H1 (cell line): ENCODE measurements at regions not wholly inside any gene's neighbourhood (a gene's known extent, or its start where the extent isn't known, plus 50 kb on each side); places are given as distances from the start of the nearest gene placed in this dataset.

Experiments used
- CTCF ChIA-PET: fragments of 300-600 bp; sonication (Branson Sonifier 250); formaldehyde crosslinking; loops from one replicate; lab custom pipeline; 2021; ENCODE audit not compliant: partially characterized antibody; lab: Charles Lee
- POLR2A ChIA-PET: fragments of 300-600 bp; sonication (Branson Sonifier 250); formaldehyde crosslinking; loops from one replicate; lab custom pipeline; 2021; ENCODE audit warnings: inconsistent platforms; ENCODE audit not compliant: partially characterized antibody; lab: Charles Lee
- DNase-seq, 2 experiments: peaks; one replicate each; pipeline versions ENCODE4 v3.0.0 to v3.0.0-alpha.2; 2010 to 2022; ENCODE audit warnings: low spot score in 2 of 2, low read depth in 1 of 2, mixed read lengths in 1 of 2
- FAIRE-seq: peaks from 2 replicates; lab custom pipeline; 2011; peaks lifted over from hg19 to GRCh38; lab: Jason Lieb, UNC
- H2AFZ ChIP-seq: 2 replicates; pipeline ENCODE4 v1.8.1; 2012; ENCODE audit warnings: low read length, inconsistent platforms
- H2AK5ac ChIP-seq: 2 replicates; pipeline ENCODE4 v1.6.1; 2013; ENCODE audit warnings: low read depth, low read length
- H2BK120ac ChIP-seq: replicated peaks from 2 replicates; pipeline ENCODE3; 2013; ENCODE audit warnings: low read depth, low read length, inconsistent platforms
- H2BK12ac ChIP-seq: 2 replicates; pipeline ENCODE4 v1.6.1; 2013; ENCODE audit warnings: low read depth, low read length
- H2BK15ac ChIP-seq: 2 replicates; pipeline ENCODE4 v1.6.1; 2013; ENCODE audit warnings: low read length
- H2BK20ac ChIP-seq: 2 replicates; pipeline ENCODE4 v1.6.1; 2013; ENCODE audit warnings: low read length
- H2BK5ac ChIP-seq: 2 replicates; pipeline ENCODE4 v1.6.1; 2013; ENCODE audit warnings: low read depth, low read length
- H3K14ac ChIP-seq: 2 replicates; pipeline ENCODE4 v1.6.1; 2013; ENCODE audit warnings: inconsistent platforms; ENCODE audit not compliant: insufficient read length
- H3K18ac ChIP-seq: 2 replicates; pipeline ENCODE4 v1.6.1; 2013; ENCODE audit warnings: low read length; ENCODE audit errors: extremely low read depth
- H3K23ac ChIP-seq: 2 replicates; pipeline ENCODE4 v1.6.1; 2013; ENCODE audit warnings: inconsistent platforms; ENCODE audit not compliant: insufficient read length
- H3K23me2 ChIP-seq: 2 replicates; pipeline ENCODE4 v1.6.1; 2013; ENCODE audit warnings: low read depth, low read length
- H3K27ac ChIP-seq: 2 replicates; pipeline ENCODE4 v1.6.1; 2011; ENCODE audit warnings: low read depth, low read length, inconsistent platforms
- H3K27me3 ChIP-seq, 4 experiments: replicated peaks in 1 of 4; 1 replicate in 1 of 4; 2 replicates in 3 of 4; pipeline versions ENCODE4 v1.6.1 to v1.8.1; 2011 to 2013; ENCODE audit warnings: low read length in 3 of 4, mild to moderate bottlenecking in 3 of 4, inconsistent platforms in 2 of 4, mixed read lengths in 2 of 4, moderate library complexity in 1 of 4; ENCODE audit not compliant: control insufficient read depth in 3 of 4, insufficient read depth in 3 of 4; ENCODE audit errors: extremely low read depth in 1 of 4
- H3K36me3 ChIP-seq, 4 experiments: 2 replicates each; pipeline versions ENCODE4 v1.6.1 to v1.8.1; 2011 to 2013; ENCODE audit warnings: mild to moderate bottlenecking in 4 of 4, low read length in 3 of 4, moderate library complexity in 2 of 4, control low read depth in 1 of 4, inconsistent platforms in 1 of 4; ENCODE audit not compliant: insufficient read depth in 4 of 4, control insufficient read depth in 2 of 4
- H3K4ac ChIP-seq: replicated peaks from 2 replicates; pipeline ENCODE3; 2013; ENCODE audit warnings: low read length, low read depth, mixed read lengths, inconsistent platforms; ENCODE audit not compliant: insufficient read length
- H3K4me1 ChIP-seq, 4 experiments: replicated peaks in 1 of 4; 1 replicate in 1 of 4; 2 replicates in 3 of 4; pipeline versions ENCODE4 v1.6.1 to v1.8.1; 2011 to 2013; ENCODE audit warnings: low read length in 3 of 4, inconsistent platforms in 2 of 4, mixed read lengths in 1 of 4; ENCODE audit not compliant: insufficient read depth in 4 of 4, control insufficient read depth in 3 of 4
- H3K4me2 ChIP-seq, 2 experiments: 2 replicates each; pipeline versions ENCODE4 v1.6.1 to v1.8.1; 2011 to 2013; ENCODE audit warnings: low read depth in 2 of 2, low read length in 2 of 2, control low read depth in 1 of 2, inconsistent platforms in 1 of 2, mild to moderate bottlenecking in 1 of 2; ENCODE audit not compliant: insufficient read depth in 1 of 2
- H3K4me3 ChIP-seq, 4 experiments: fragments of 200-600, 300-600 bp in 1 of 4; sonication (generic), shearing (Covaris generic), sonication (Bioruptor Twin) in 1 of 4; 2 replicates each; pipeline versions ENCODE4 v1.5.1 to v1.8.1; 2011 to 2016; ENCODE audit warnings: low read length in 4 of 4, low read depth in 3 of 4, control low read depth in 2 of 4, inconsistent platforms in 2 of 4, mild to moderate bottlenecking in 2 of 4, mixed read lengths in 1 of 4, moderate library complexity in 1 of 4; ENCODE audit not compliant: insufficient read depth in 2 of 4; ENCODE audit errors: extremely low read depth in 1 of 4
- H3K56ac ChIP-seq: replicated peaks from 2 replicates; pipeline ENCODE3; 2013; ENCODE audit warnings: low read depth, mild to moderate bottlenecking, mixed read lengths, low read length, inconsistent platforms; ENCODE audit not compliant: insufficient read length
- H3K79me1 ChIP-seq: 2 replicates; pipeline ENCODE4 v1.6.1; 2013; ENCODE audit warnings: low read depth, low read length, control low read depth
- H3K79me2 ChIP-seq, 2 experiments: 2 replicates each; pipeline versions ENCODE4 v1.6.1 to v1.8.1; 2012 to 2013; ENCODE audit warnings: low read length in 2 of 2, mild to moderate bottlenecking in 2 of 2, inconsistent platforms in 1 of 2; ENCODE audit not compliant: insufficient read depth in 2 of 2, control insufficient read depth in 1 of 2
- H3K9ac ChIP-seq, 4 experiments: replicated peaks in 1 of 4; 1 replicate in 1 of 4; 2 replicates in 3 of 4; pipeline versions ENCODE4 v1.6.1 to v1.8.1; 2011 to 2013; ENCODE audit warnings: low read depth in 3 of 4, low read length in 3 of 4, control low read depth in 2 of 4, mild to moderate bottlenecking in 2 of 4, moderate library complexity in 2 of 4, inconsistent platforms in 1 of 4; ENCODE audit errors: extremely low read depth in 1 of 4
- H3K9me3 ChIP-seq, 2 experiments: 2 replicates each; pipeline versions ENCODE4 v1.6.1 to v1.8.1; 2012 to 2013; ENCODE audit warnings: mild to moderate bottlenecking in 2 of 2, moderate library complexity in 2 of 2, control low read depth in 1 of 2, inconsistent platforms in 1 of 2, low read depth in 1 of 2, low read length in 1 of 2, mixed read lengths in 1 of 2; ENCODE audit not compliant: insufficient read depth in 2 of 2
- H4K20me1 ChIP-seq, 2 experiments: replicated peaks in 1 of 2; 2 replicates each; pipeline versions ENCODE3 to v1.8.1; 2011 to 2013; ENCODE audit warnings: inconsistent platforms in 2 of 2, low read length in 2 of 2, mild to moderate bottlenecking in 1 of 2; ENCODE audit not compliant: insufficient read depth in 2 of 2, control insufficient read depth in 1 of 2
- H4K5ac ChIP-seq: 2 replicates; pipeline ENCODE4 v1.6.1; 2013; ENCODE audit warnings: low read length, low read depth, mixed read lengths, inconsistent platforms; ENCODE audit not compliant: insufficient read length
- H4K8ac ChIP-seq: 2 replicates; pipeline ENCODE4 v1.8.0; 2013; ENCODE audit warnings: mild to moderate bottlenecking, moderate library complexity, low read length, inconsistent platforms; ENCODE audit not compliant: insufficient read depth; ENCODE audit errors: extremely low read depth
- H4K91ac ChIP-seq: replicated peaks from 2 replicates; pipeline ENCODE3; 2013; ENCODE audit warnings: low read length, mixed read lengths, inconsistent platforms; ENCODE audit not compliant: insufficient read length
- BRCA1 ChIP-seq: IDR thresholded peaks from 2 replicates; pipeline ENCODE4 v1.6.1; 2012; ENCODE audit warnings: low read depth, low read length, improper control_type of control experiment
- CTCF ChIP-seq, 3 experiments: IDR thresholded peaks; 1 replicate in 2 of 3; 2 replicates in 1 of 3; pipeline versions ENCODE4 v1.5.1 to v1.6.1; 2011; ENCODE audit warnings: low read length in 3 of 3, mild to moderate bottlenecking in 3 of 3, inconsistent platforms in 2 of 3, low read depth in 1 of 3, moderate library complexity in 1 of 3; ENCODE audit not compliant: insufficient read depth in 1 of 3; ENCODE audit errors: control extremely low read depth in 1 of 3
- EZH2 ChIP-seq: fragments of 200-600 bp; sonication (generic); IDR thresholded peaks from 2 replicates; pipeline ENCODE4 v1.7.1; 2012; ENCODE audit warnings: low read depth, mild to moderate bottlenecking, moderate library complexity, low read length, inconsistent platforms; ENCODE audit not compliant: severe bottlenecking
- JUN ChIP-seq: IDR thresholded peaks from 2 replicates; pipeline ENCODE4 v1.6.1; 2011; ENCODE audit warnings: low read depth, mild to moderate bottlenecking, improper control_type of control experiment, low read length
- POU5F1 ChIP-seq: IDR thresholded peaks from 2 replicates; pipeline ENCODE4 v1.6.1; 2011; ENCODE audit warnings: low read depth, mild to moderate bottlenecking, low read length, moderate library complexity
- RAD21 ChIP-seq, 2 experiments: IDR thresholded peaks in 1 of 2; conservative IDR thresholded peaks in 1 of 2; 2 replicates each; pipeline ENCODE4 v1.6.1; 2011; ENCODE audit warnings: low read depth in 2 of 2, low read length in 2 of 2, improper control_type of control experiment in 1 of 2, inconsistent platforms in 1 of 2, mild to moderate bottlenecking in 1 of 2, moderate library complexity in 1 of 2
- SP1 ChIP-seq: IDR thresholded peaks from 2 replicates; pipeline ENCODE4 v1.6.1; 2011; ENCODE audit warnings: low read depth, low read length
- SP4 ChIP-seq: IDR thresholded peaks from 2 replicates; pipeline ENCODE4 v1.6.1; 2012; ENCODE audit warnings: low read length, inconsistent platforms
- SRF ChIP-seq: IDR thresholded peaks from 2 replicates; pipeline ENCODE4 v1.6.1; 2011; ENCODE audit warnings: mild to moderate bottlenecking, low read depth, low read length, moderate library complexity
- SUZ12 ChIP-seq: fragments of 200-600 bp; sonication (generic); IDR thresholded peaks from 2 replicates; pipeline ENCODE4 v1.6.1; 2012; ENCODE audit warnings: mild to moderate bottlenecking, inconsistent platforms, low read length, moderate library complexity, mixed read lengths
- TAF7 ChIP-seq: optimal IDR thresholded peaks from 2 replicates; pipeline ENCODE3; 2011; ENCODE audit warnings: low read depth, mild to moderate bottlenecking, inconsistent platforms, low read length, moderate library complexity, borderline replicate concordance
- TBP ChIP-seq: IDR thresholded peaks from 2 replicates; pipeline ENCODE4 v1.6.1; 2011; ENCODE audit warnings: low read depth, low read length, improper control_type of control experiment
- WGBS, 2 experiments: shearing (Covaris generic) in 1 of 2; methylation state at CpG; one replicate each; pipeline versions ENCODE4 v1.1.6 to v1.1.7; 2013 to 2015; ENCODE audit warnings: low lambda C conversion rate in 2 of 2, mixed read lengths in 2 of 2, inconsistent platforms in 1 of 2, low coverage in 1 of 2, missing lambda C conversion rate in 1 of 2; ENCODE audit not compliant: insufficient replicate concordance in 2 of 2, insufficient coverage in 1 of 2, insufficient read length in 1 of 2; ENCODE audit errors: extremely low coverage in 1 of 2, missing lambda C conversion rate in 1 of 2; 5-methylcytosine and 5-hydroxymethylcytosine counted together

- H3K4ac ChIP-seq, result no peak overlapping the region
- no peaks in the 10 kb centered on the region for H3K36me3 ChIP-seq
- WGBS, 2 experiments, result 89% methylated on average over 2 of the region's 2 CpGs; no CpG with 5 or more reads in 1 of the 2 experiments
- no peak overlapping the region for H3K27ac ChIP-seq
- no peak overlapping the region for H3K56ac ChIP-seq
- no peak overlapping the region for H3K23ac ChIP-seq
- H2AK5ac ChIP-seq, result no peak overlapping the region
- CTCF ChIA-PET, result no interaction called here
- H3K18ac ChIP-seq, result no peak overlapping the region
- H3K4me1 ChIP-seq, result peaks cover 0 to 6% (median 3%) of the 10 kb centered on the region in 4 experiments; a peak in 2 of 7 replicates
- no peak overlapping the region for H2BK20ac ChIP-seq
- H4K20me1 ChIP-seq, result no peaks in the 10 kb centered on the region
- no peak overlapping the region for H3K4me2 ChIP-seq
- H3K79me1 ChIP-seq, result no peaks in the 10 kb centered on the region
- H3K9ac ChIP-seq, result no peak overlapping the region
- no peak overlapping the region for H2BK12ac ChIP-seq
- no peak overlapping the region for H3K14ac ChIP-seq
- H3K23me2 ChIP-seq, result no peaks in the 10 kb centered on the region
- H2BK5ac ChIP-seq, result no peak overlapping the region
- no peaks in the 10 kb centered on the region for H3K9me3 ChIP-seq
- DNase-seq (no peak), FAIRE-seq (no peak)
- H3K27me3 ChIP-seq, result no peaks in the 10 kb centered on the region
- POLR2A ChIA-PET, result no interaction called here
- H2BK120ac ChIP-seq, result no peak overlapping the region
- no peak overlapping the region for H4K91ac ChIP-seq
- H3K79me2 ChIP-seq, result no peaks in the 10 kb centered on the region
- no peak overlapping the region for H4K8ac ChIP-seq
- H2AFZ ChIP-seq, result no peak overlapping the region
- no peak overlapping the region for H4K5ac ChIP-seq
- H2BK15ac ChIP-seq, result no peak overlapping the region
- no peak overlapping the region for H3K4me3 ChIP-seq
- TF ChIP-seq EZH2 (no peak), CTCF (IDR thresholded peaks at IDR 0.05; ENCODE audit: control extremely low read depth in 1 of 3, insufficient read depth in 1 of 3, low read depth in 1 of 3, low read length in 3 of 3) (no peak), SP1 (no peak), TAF7 (no peak), SRF (no peak), TBP (no peak), SUZ12 (no peak), SP4 (no peak), RAD21 (IDR thresholded peaks at IDR 0.05 in 1 of 2, conservative IDR thresholded peaks at IDR 0.05 in 1 of 2; ENCODE audit: low read depth in 2 of 2, low read length in 2 of 2) (no peak), BRCA1 (no peak), POU5F1 (no peak), JUN (no peak)
Observed at GRCh38 chr13:107035778-107036177, 467.8 kb upstream of the ARGLU1 start.
